ENCODE measurements at regions not wholly inside any gene's neighbourhood (a gene's known extent, or its start where the extent isn't known, plus 50 kb on each side); places are given as distances from the start of the nearest gene placed in this dataset.
A peak's percentile ranks its signal among the peaks of the same experiment; 100 is the strongest.
"Not testable (repeated sequence)": the region's sequence is repeated elsewhere in the genome, so short reads cannot be mapped to it uniquely, and the experiment has no call there.

- Mint-ChIP-seq H3K9me3 (no peaks in the 10 kb centered on the region), H3K27me3 (ENCODE audit: insufficient read depth) (no peaks in the 10 kb centered on the region; the same call in 1 of the 2 replicates), H3K4me1 (ENCODE audit: low read depth) (peaks cover 8% of the 10 kb centered on the region; the same call in 1 of the 2 replicates), H3K27ac (no peak overlapping the region), H3K4me3 (no peak overlapping the region), H3K36me3 (ENCODE audit: low read depth) (no peaks in the 10 kb centered on the region)
- no peak for DNase-seq
- TF ChIP-seq CTCF (IDR thresholded peaks at IDR 0.05): no peak
These were observed 376.8 kb downstream of the HGF start for GRCh38 chr7:81393018-81393417.

DNA sequence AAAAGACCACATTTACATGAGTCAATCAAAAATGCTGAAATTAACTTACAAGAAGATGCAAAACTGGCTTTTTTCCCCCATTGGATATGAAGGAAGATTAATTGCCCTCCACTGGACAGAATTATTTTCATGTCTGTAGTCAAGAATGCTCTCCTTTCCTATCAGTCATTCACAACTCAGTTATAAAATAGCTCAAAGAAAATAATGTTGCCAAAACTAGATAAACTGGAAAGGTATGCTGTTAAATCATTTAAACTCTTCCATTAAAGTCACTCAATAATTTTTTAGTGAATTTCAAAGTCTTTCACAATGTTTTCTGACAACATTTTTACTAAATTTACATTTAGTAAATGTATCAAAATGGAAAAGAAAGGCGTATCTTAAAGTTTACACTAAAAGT is 384.5 kb downstream of the HGF start:
- DNase-seq: no peak
- no peaks in the 10 kb centered on the region; the same call in 1 of the 2 replicates for H3K27me3 Mint-ChIP-seq (ENCODE audit: insufficient read depth)
- no peak overlapping the region for H3K4me3 Mint-ChIP-seq
- TF ChIP-seq CTCF (IDR thresholded peaks at IDR 0.05): no peak
- H3K36me3 Mint-ChIP-seq (ENCODE audit: low read depth): no peaks in the 10 kb centered on the region
- H3K27ac Mint-ChIP-seq: no peak overlapping the region
- peaks cover 15% of the 10 kb centered on the region for H3K4me1 Mint-ChIP-seq (ENCODE audit: low read depth)
- no peaks in the 10 kb centered on the region for H3K9me3 Mint-ChIP-seq

GRCh38 chr7:81383846-81384245 is 386.0 kb downstream of the HGF start:
- Mint-ChIP-seq H3K36me3 (ENCODE audit: low read depth) (no peaks in the 10 kb centered on the region), H3K27ac (no peak overlapping the region), H3K4me1 (ENCODE audit: low read depth) (peaks cover 8% of the 10 kb centered on the region), H3K27me3 (ENCODE audit: insufficient read depth) (no peaks in the 10 kb centered on the region; the same call in 1 of the 2 replicates), H3K9me3 (no peaks in the 10 kb centered on the region), H3K4me3 (no peak overlapping the region)
- peak; percentile 58 for DNase-seq
- no peak for TF ChIP-seq CTCF (IDR thresholded peaks at IDR 0.05)

DNA sequence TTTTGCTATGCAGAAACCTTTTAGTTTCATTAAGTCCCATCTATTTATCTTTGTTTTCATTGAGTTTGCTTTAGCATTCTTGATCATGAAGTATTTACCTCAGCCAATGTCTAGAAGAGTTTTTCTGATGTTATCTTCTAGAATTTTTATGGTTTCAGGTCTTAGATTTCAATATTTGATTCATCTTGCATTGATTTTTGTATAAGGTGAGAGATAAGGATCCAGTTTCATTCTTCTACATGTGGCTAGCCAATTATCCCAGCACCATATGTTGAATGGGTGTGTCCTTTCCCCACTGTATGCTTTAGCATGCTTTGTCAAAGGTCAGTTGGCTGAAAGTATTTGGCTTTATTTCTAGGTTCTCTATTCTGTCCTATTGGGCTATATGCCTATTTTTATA is 395.2 kb downstream of the HGF start:
- not testable (repeated sequence) for H3K27ac Mint-ChIP-seq; H3K27me3 Mint-ChIP-seq (ENCODE audit: insufficient read depth); H3K36me3 Mint-ChIP-seq (ENCODE audit: low read depth); H3K4me3 Mint-ChIP-seq; DNase-seq; H3K4me1 Mint-ChIP-seq (ENCODE audit: low read depth); H3K9me3 Mint-ChIP-seq

GRCh38 chr7:81370822-81371221 is 399.0 kb downstream of the HGF start:
- H3K36me3 Mint-ChIP-seq (ENCODE audit: low read depth): no peaks in the 10 kb centered on the region
- no peaks in the 10 kb centered on the region for H3K9me3 Mint-ChIP-seq
- no peak for DNase-seq
- peaks cover 12% of the 10 kb centered on the region for H3K4me1 Mint-ChIP-seq (ENCODE audit: low read depth)
- H3K4me3 Mint-ChIP-seq: no peak overlapping the region
- no peak overlapping the region for H3K27ac Mint-ChIP-seq
- H3K27me3 Mint-ChIP-seq (ENCODE audit: insufficient read depth): no peaks in the 10 kb centered on the region
- TF ChIP-seq CTCF (IDR thresholded peaks at IDR 0.05): no peak

DNA sequence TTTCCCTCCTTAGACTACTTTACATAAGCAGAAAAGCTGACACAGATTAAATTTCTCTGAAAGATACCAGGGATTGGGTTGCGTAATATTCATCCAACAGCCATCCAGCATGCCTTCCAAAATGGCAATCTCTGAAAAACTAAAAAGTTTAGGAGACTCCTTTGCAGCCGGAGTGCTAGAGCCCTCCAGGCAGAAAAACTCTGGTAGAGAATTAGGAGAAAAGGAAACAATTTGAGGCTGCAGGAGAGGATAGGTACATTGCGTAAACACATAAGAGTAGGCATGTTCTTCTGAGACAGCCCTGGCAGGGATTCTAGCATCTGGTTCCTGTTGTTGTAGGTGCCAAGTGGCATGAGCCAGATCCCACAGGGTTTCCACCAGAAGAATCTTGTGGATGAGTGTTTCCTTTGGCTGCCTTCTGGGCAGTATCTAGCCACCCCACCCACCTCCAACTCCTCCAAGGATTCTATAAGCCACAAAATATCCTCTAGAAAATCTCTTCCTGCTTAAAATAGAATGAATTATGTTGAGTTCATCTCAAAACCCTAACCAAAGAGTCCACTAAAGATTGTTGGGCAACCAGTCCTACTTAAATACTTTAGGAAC is 402.4 kb downstream of the HGF start:
- Mint-ChIP-seq H3K27ac (peak overlapping the region; percentile 17; the same call in 1 of the 2 replicates), H3K4me3 (no peak overlapping the region), H3K4me1 (ENCODE audit: low read depth) (peaks cover 12% of the 10 kb centered on the region), H3K36me3 (ENCODE audit: low read depth) (no peaks in the 10 kb centered on the region), H3K27me3 (ENCODE audit: insufficient read depth) (no peaks in the 10 kb centered on the region), H3K9me3 (no peaks in the 10 kb centered on the region)
- no peak for TF ChIP-seq CTCF (IDR thresholded peaks at IDR 0.05)
- peak; percentile 49 for DNase-seq
